Upper lobe of left lung (tissue), 4 donors: ENCODE measurements at regions not wholly inside any gene's neighbourhood (a gene's known extent, or its start where the extent isn't known, plus 50 kb on each side); places are given as distances from the start of the nearest gene placed in this dataset.

Experiments used
- CTCF ChIP-seq, 6 experiments: fragments of 450-650 bp in 4 of 6; fragments of 200-600 bp in 2 of 6; sonication (generic) in 2 of 6; IDR thresholded peaks; one replicate each; pipeline ENCODE4 v1.5.1; 2016 to 2019; ENCODE audit warnings: antibody characterized with exemption in 6 of 6
- EP300 ChIP-seq, 4 donors: sonication (generic); formaldehyde crosslinking; IDR thresholded peaks; one replicate each; pipeline ENCODE4 v1.5.1; 2017; ENCODE audit warnings: antibody characterized with exemption in 4 of 4, control low read depth in 2 of 4

GRCh38 chr14:104356020-104356737 lies 217.8 kb downstream of the KIF26A start:
- no peak for TF ChIP-seq CTCF (IDR thresholded peaks at IDR 0.05)
- TF ChIP-seq EP300 (IDR thresholded peaks at IDR 0.05): no peak
